Right lobe of liver (tissue), 6 donors: ENCODE measurements at regions not wholly inside any gene's neighbourhood (a gene's known extent, or its start where the extent isn't known, plus 50 kb on each side); places are given as distances from the start of the nearest gene placed in this dataset.

Experiments used
- ATAC-seq, 4 donors: fragments of 200-7000 bp; cut with Tn5 transposase; one replicate each; pipeline ENCODE4 v1.9.1; 2020; ENCODE audit warnings: mild to moderate bottlenecking in 4 of 4, moderate library complexity in 4 of 4
- DNase-seq, 3 donors: peaks; one replicate each; pipeline ENCODE4 v3.0.0-alpha.2; 2020
- H3K27ac ChIP-seq, 3 donors: fragments of 200-600 bp; one replicate each; pipeline ENCODE4 v1.8.0; 2022
- H3K27me3 ChIP-seq, 2 donors: fragments of 200-600 bp; one replicate each; pipeline ENCODE4 v1.8.0; 2022
- H3K36me3 ChIP-seq, 4 donors: fragments of 200-600 bp; sonication (generic) in 1 of 4; one replicate each; pipeline versions ENCODE4 v1.5.1 to v1.8.0; 2017 to 2022; ENCODE audit warnings: control low read depth in 1 of 4
- H3K4me1 ChIP-seq, 4 donors: fragments of 200-600 bp; sonication (generic) in 1 of 4; one replicate each; pipeline versions ENCODE4 v1.5.1 to v1.8.0; 2017 to 2022; ENCODE audit warnings: control low read depth in 1 of 4
- H3K4me3 ChIP-seq, 3 donors: fragments of 200-600 bp; one replicate each; pipeline ENCODE4 v1.8.0; 2022
- H3K9me3 ChIP-seq, 4 donors: fragments of 200-600 bp; sonication (generic) in 1 of 4; one replicate each; pipeline versions ENCODE4 v1.5.1 to v1.8.0; 2017 to 2022; ENCODE audit warnings: control low read depth in 1 of 4
- POLR2A ChIP-seq: fragments of 450-650 bp; IDR thresholded peaks from one replicate; pipeline ENCODE4 v1.6.1; 2017; ENCODE audit warnings: antibody characterized with exemption, mild to moderate bottlenecking
- WGBS: methylation state at CpG from one replicate; pipeline ENCODE4 v1.1.6; 2018; ENCODE audit warnings: low coverage, low lambda C conversion rate; ENCODE audit not compliant: insufficient coverage; ENCODE audit errors: missing lambda C conversion rate; 5-methylcytosine and 5-hydroxymethylcytosine counted together
- intact Hi-C, 2 donors: fragments of 100-400 bp; cut with DNase I; formaldehyde crosslinking; loops; one replicate each; pipeline versions ENCODE4 v1.11.2 to v1.14.1; 2022
- TF ChIP-seq, protein P1 (sequence below), 4 donors: fragments of 200-600 bp in 3 of 4; fragments of 450-650 bp in 1 of 4; IDR thresholded peaks; one replicate each; pipeline versions ENCODE4 v1.5.1 to v1.8.0; 2016 to 2022; ENCODE audit warnings: antibody characterized with exemption in 4 of 4, mild to moderate bottlenecking in 2 of 4
- donor health status: DM: no; HTN: yes; CAD: no.
- donor health status: DM: no; HTN: no; CAD: no.
- donor health status: DM: no; HTN: no; CAD: no.
- donor health status: DM: no; HTN: yes; CAD: no.
- donor health status: DM: no; HTN: yes; CAD: no.

- H3K9me3 ChIP-seq, result no peaks in the 10 kb centered on the region
- TF ChIP-seq, protein P1, sequence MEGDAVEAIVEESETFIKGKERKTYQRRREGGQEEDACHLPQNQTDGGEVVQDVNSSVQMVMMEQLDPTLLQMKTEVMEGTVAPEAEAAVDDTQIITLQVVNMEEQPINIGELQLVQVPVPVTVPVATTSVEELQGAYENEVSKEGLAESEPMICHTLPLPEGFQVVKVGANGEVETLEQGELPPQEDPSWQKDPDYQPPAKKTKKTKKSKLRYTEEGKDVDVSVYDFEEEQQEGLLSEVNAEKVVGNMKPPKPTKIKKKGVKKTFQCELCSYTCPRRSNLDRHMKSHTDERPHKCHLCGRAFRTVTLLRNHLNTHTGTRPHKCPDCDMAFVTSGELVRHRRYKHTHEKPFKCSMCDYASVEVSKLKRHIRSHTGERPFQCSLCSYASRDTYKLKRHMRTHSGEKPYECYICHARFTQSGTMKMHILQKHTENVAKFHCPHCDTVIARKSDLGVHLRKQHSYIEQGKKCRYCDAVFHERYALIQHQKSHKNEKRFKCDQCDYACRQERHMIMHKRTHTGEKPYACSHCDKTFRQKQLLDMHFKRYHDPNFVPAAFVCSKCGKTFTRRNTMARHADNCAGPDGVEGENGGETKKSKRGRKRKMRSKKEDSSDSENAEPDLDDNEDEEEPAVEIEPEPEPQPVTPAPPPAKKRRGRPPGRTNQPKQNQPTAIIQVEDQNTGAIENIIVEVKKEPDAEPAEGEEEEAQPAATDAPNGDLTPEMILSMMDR (IDR thresholded peaks at IDR 0.05), result no peak
- TF ChIP-seq POLR2A, result no peak
These were observed 1907.8 kb upstream of the PCDH20 start for GRCh38 chr13:63323441-63323840.

DNA sequence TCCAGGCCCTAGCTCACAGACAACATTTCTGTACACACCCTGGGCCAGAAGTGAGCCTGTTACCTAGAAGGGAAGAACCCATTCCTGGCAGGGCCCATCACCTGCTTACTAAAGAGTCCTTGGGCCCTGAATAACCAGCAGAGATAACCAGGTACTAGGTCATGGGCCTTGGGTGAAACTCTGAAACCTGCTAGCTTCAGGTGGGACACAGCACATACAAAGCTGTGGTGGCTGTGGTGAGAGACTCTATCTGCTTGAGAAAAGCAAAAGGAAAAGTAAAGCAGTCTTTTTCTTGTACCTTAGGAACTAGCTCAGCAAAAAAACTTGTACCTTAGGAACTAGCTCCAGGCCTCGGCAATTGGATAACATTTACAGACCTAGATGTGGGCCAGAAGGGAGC, 1895.9 kb upstream of the PCDH20 start:
- Histone ChIP-seq H3K27me3 (no peaks in the 10 kb centered on the region), H3K4me1 (no peaks in the 10 kb centered on the region), H3K9me3 (no peaks in the 10 kb centered on the region), H3K36me3 (no peaks in the 10 kb centered on the region), H3K4me3 (no peak overlapping the region), H3K27ac (no peak overlapping the region)
- 17% methylated on average over 1 of the region's 1 CpG for WGBS
- intact Hi-C loops, result no loop called here
- TF ChIP-seq POLR2A, result no peak
- TF ChIP-seq, protein P1 (IDR thresholded peaks at IDR 0.05), result no peak
- ATAC-seq, result no peak
- no peak for DNase-seq

More at GRCh38 chr13:63323441-63323840, 1907.8 kb upstream of the PCDH20 start:
- no peaks in the 10 kb centered on the region for H3K4me1 ChIP-seq
- intact Hi-C loops, result no loop called here
- WGBS, result 36% methylated on average over 2 of the region's 2 CpGs
- H3K27ac ChIP-seq, result no peak overlapping the region
- H3K27me3 ChIP-seq, result no peaks in the 10 kb centered on the region
- DNase-seq (no peak), ATAC-seq (no peak)
- H3K36me3 ChIP-seq, result no peaks in the 10 kb centered on the region
- no peak overlapping the region for H3K4me3 ChIP-seq

GRCh38 chr13:63308549-63309165, 1893.0 kb upstream of the PCDH20 start:
- WGBS, result 70% methylated on average over 5 of the region's 5 CpGs
- no peaks in the 10 kb centered on the region for H3K27me3 ChIP-seq
- no peaks in the 10 kb centered on the region for H3K9me3 ChIP-seq
- H3K4me1 ChIP-seq, result no peaks in the 10 kb centered on the region
- no peak overlapping the region for H3K27ac ChIP-seq
- DNase-seq (no peak), ATAC-seq (no peak)
- no peaks in the 10 kb centered on the region for H3K36me3 ChIP-seq
- intact Hi-C loops, result no loop called here
- no peak overlapping the region for H3K4me3 ChIP-seq
- TF ChIP-seq, protein P1 (IDR thresholded peaks at IDR 0.05), result no peak
- no peak for TF ChIP-seq POLR2A

DNA sequence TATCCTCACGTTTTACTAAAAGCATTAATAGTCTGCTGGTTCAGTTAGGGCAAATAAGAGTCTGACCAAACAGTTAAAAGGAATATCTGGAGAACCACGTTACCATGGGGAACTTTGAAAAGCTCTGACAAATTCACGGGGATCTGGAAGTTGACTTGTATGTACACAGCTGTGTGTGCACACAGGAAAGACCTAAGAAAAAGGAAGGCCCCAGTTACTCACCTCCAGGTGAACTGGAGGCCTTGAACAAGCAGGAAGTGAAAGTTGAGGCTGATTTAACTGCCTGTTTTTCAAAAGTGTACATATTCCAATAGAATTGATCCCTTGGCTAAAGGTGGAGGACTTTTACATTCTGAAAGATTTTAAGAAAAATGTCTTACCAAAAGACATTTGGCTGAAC, 1891.6 kb upstream of the PCDH20 start:
- DNase-seq, result no peak
- intact Hi-C loops, result no loop called here
- Histone ChIP-seq H3K9me3 (no peaks in the 10 kb centered on the region), H3K36me3 (no peaks in the 10 kb centered on the region), H3K27ac (no peak overlapping the region), H3K27me3 (no peaks in the 10 kb centered on the region), H3K4me3 (no peak overlapping the region), H3K4me1 (no peaks in the 10 kb centered on the region)
- 16% methylated on average over 3 of the region's 3 CpGs for WGBS
- no peak for TF ChIP-seq POLR2A
- TF ChIP-seq, protein P1 (IDR thresholded peaks at IDR 0.05), result no peak
- no peak for ATAC-seq
